GM18907 (cell line): ENCODE measurements at regions not wholly inside any gene's neighbourhood (a gene's known extent, or its start where the extent isn't known, plus 50 kb on each side); places are given as distances from the start of the nearest gene placed in this dataset.
"Not testable (repeated sequence)": the region's sequence is repeated elsewhere in the genome, so short reads cannot be mapped to it uniquely, and the experiment has no call there.

Experiments used
- ATAC-seq: cut with Tn5 transposase; IDR thresholded peaks from one replicate; pipeline ENCODE4 v1.9.1; 2021; ENCODE audit warnings: mild to moderate bottlenecking, moderate library complexity; ENCODE audit not compliant: unreplicated experiment

- no peak for ATAC-seq
Measured at GRCh38 chr7:81080553-81080952, 161.7 kb upstream of the SEMA3C start.

GRCh38 chr7:81079746-81080145, 160.9 kb upstream of the SEMA3C start:
- ATAC-seq, result no peak

- no peak for ATAC-seq
Measured at GRCh38 chr7:81075150-81075549, 156.3 kb upstream of the SEMA3C start.

- ATAC-seq, result no peak
Measured at GRCh38 chr7:81074406-81074805, 155.6 kb upstream of the SEMA3C start.

GRCh38 chr7:81073931-81074251, 155.0 kb upstream of the SEMA3C start:
- ATAC-seq, result no peak

GRCh38 chr7:81070956-81071355, 152.1 kb upstream of the SEMA3C start:
- no peak for ATAC-seq

- no peak for ATAC-seq
Measured at GRCh38 chr7:81066797-81067196, 147.9 kb upstream of the SEMA3C start.

GRCh38 chr7:81064426-81064825, 145.6 kb upstream of the SEMA3C start:
- no peak for ATAC-seq

- ATAC-seq, result no peak
Measured at GRCh38 chr7:81062755-81063154, 143.9 kb upstream of the SEMA3C start.

GRCh38 chr7:81057469-81057868, 138.6 kb upstream of the SEMA3C start:
- ATAC-seq, result not testable (repeated sequence)

- no peak for ATAC-seq
Measured at GRCh38 chr7:81053623-81054022, 134.8 kb upstream of the SEMA3C start.

- no peak for ATAC-seq
Measured at GRCh38 chr7:81051811-81052413, 133.1 kb upstream of the SEMA3C start.

GRCh38 chr7:81045491-81046030, 126.7 kb upstream of the SEMA3C start:
- no peak for ATAC-seq

- ATAC-seq, result not testable (repeated sequence)
Measured at GRCh38 chr7:81042646-81043045, 123.8 kb upstream of the SEMA3C start.

GRCh38 chr7:81040496-81040895, 121.6 kb upstream of the SEMA3C start:
- ATAC-seq, result no peak

- no peak for ATAC-seq
Measured at GRCh38 chr7:81036871-81037270, 118.0 kb upstream of the SEMA3C start.

- ATAC-seq, result no peak
Measured at GRCh38 chr7:81036057-81036456, 117.2 kb upstream of the SEMA3C start.

GRCh38 chr7:81031996-81032395, 113.1 kb upstream of the SEMA3C start:
- ATAC-seq, result no peak

- no peak for ATAC-seq
Measured at GRCh38 chr7:81031243-81031642, 112.4 kb upstream of the SEMA3C start.

- no peak for ATAC-seq
Measured at GRCh38 chr7:81030472-81030871, 111.6 kb upstream of the SEMA3C start.

- no peak for ATAC-seq
Measured at GRCh38 chr7:81029511-81029910, 110.7 kb upstream of the SEMA3C start.

- ATAC-seq, result no peak
Measured at GRCh38 chr7:81025360-81025759, 106.5 kb upstream of the SEMA3C start.

- no peak for ATAC-seq
Measured at GRCh38 chr7:81014908-81015307, 96.1 kb upstream of the SEMA3C start.
